ENCODE measurements at regions not wholly inside any gene's neighbourhood (a gene's known extent, or its start where the extent isn't known, plus 50 kb on each side); places are given as distances from the start of the nearest gene placed in this dataset.

DNA sequence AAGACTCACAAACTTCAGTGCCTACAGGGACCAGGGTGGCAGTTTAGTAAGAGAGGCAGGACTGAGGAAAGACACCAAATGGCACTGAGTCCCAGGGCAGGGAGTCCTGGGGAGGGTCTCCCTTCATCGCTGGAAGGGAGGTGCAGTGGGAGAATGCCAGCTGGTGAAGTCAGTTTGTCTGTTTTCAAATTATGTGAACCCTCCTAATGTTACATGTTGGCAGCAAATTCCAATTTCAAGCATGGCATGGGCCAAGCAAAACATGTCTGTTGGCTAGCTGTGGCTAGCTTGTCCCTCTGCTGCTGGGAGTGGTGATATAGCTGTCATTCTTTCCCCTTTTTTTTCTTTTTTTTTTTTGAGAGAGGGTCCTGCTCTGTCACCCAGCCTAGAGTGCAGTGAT is 55.9 kb upstream of the HAAO start:
- DNase-seq = no peak

GRCh38 chr2:42847596-42848151 is 55.3 kb upstream of the HAAO start:
- DNase-seq = no peak

- no peak for DNase-seq
Measured at GRCh38 chr2:42846932-42847595, 54.7 kb upstream of the HAAO start.

GRCh38 chr2:42846026-42846425 is 53.6 kb upstream of the HAAO start:
- DNase-seq = no peak

GRCh38 chr2:42844901-42845821 is 52.8 kb upstream of the HAAO start:
- no peak for DNase-seq

- no peak for DNase-seq
Measured at GRCh38 chr2:42844366-42844765, 52.0 kb upstream of the HAAO start.

- no peak for DNase-seq
Measured at GRCh38 chr2:42843611-42844010, 51.2 kb upstream of the HAAO start.

- no peak for DNase-seq
Measured at GRCh38 chr2:42843131-42843530, 50.7 kb upstream of the HAAO start.

DNA sequence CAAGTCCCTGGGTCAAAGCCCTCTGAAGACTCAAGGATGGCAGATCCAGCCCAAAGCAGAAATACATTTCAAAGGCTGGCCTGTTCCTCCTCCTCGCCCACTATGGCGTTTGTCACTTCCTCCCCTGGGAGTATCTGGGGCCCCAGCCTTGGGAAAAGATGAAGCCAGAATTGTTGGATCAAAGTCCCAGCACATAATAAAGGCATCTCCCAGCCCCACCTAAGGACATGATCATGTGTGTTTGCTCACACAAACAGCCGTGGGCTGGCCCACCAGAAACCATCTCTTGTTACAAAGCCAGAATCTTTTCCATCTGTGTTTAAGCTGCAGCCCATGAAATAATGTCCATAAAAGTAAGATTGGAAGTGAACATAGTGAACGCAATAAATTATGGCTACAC is 50.1 kb upstream of the HAAO start:
- DNase-seq = no peak

Measured in amniotic stem cell (primary cell).